ENCODE measurements at regions not wholly inside any gene's neighbourhood (a gene's known extent, or its start where the extent isn't known, plus 50 kb on each side); places are given as distances from the start of the nearest gene placed in this dataset.

DNA sequence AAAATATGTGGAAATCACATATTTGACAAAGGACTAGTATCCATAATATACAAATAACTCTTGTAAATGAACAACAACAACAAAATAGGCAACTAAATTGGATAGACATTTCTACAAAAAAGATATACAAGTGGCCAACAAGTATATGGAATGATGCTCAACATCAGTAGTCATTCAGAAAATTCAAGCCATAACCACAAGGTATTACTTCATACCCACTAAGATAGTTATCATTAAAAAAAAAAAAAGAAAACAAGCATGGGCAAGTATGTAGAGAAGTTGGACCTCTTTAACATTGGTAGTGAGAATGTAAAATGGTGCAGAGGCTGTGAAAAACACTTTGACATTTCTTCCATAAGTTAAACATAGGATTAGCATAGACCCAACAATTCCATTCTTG lies 80.8 kb downstream of the CYP26A1 start:
- no peak for TF ChIP-seq CTCF (IDR thresholded peaks at IDR 0.05)
- no peak for TF ChIP-seq POLR2A (IDR thresholded peaks at IDR 0.05)
